ENCODE measurements at regions not wholly inside any gene's neighbourhood (a gene's known extent, or its start where the extent isn't known, plus 50 kb on each side); places are given as distances from the start of the nearest gene placed in this dataset.

DNA sequence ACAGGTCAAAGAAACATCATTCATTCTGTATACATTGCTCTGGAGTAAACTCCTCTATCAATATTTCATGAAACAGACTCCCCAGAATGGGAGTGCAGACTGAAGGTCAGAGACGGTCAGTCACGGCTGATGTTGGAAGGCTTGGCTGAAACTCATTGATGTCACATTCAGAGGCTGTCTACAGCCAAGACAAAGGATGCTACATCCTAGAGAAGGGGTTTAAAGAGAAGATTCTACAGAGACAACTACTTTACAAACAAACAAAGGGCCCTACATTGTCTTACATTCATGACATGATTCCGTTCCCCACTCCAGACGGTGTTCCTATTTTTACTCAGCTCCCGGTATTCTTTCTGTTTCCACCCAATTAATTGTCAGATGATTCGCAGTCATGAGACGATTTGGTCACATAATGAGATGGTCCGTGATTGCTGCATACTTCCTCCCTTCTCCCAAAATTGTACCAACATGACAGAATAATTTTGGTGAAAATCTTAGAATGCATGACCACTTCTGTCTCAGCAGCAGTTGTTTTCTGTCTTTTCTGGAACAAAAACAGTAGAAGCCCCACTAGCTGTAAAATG is 73.8 kb upstream of the VAV3 start:
- no peak for TF ChIP-seq POLR2A (IDR thresholded peaks at IDR 0.05)
- TF ChIP-seq, protein P1, sequence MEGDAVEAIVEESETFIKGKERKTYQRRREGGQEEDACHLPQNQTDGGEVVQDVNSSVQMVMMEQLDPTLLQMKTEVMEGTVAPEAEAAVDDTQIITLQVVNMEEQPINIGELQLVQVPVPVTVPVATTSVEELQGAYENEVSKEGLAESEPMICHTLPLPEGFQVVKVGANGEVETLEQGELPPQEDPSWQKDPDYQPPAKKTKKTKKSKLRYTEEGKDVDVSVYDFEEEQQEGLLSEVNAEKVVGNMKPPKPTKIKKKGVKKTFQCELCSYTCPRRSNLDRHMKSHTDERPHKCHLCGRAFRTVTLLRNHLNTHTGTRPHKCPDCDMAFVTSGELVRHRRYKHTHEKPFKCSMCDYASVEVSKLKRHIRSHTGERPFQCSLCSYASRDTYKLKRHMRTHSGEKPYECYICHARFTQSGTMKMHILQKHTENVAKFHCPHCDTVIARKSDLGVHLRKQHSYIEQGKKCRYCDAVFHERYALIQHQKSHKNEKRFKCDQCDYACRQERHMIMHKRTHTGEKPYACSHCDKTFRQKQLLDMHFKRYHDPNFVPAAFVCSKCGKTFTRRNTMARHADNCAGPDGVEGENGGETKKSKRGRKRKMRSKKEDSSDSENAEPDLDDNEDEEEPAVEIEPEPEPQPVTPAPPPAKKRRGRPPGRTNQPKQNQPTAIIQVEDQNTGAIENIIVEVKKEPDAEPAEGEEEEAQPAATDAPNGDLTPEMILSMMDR (IDR thresholded peaks at IDR 0.05): no peak
- TF ChIP-seq EP300 (IDR thresholded peaks at IDR 0.05; ENCODE audit: low read depth): no peak
- TF ChIP-seq POLR2AphosphoS5 (IDR thresholded peaks at IDR 0.05): no peak
- no peaks in the 10 kb centered on the region for H3K36me3 ChIP-seq
- in situ Hi-C loops (cut with MboI; ENCODE audit: low pct_ligation_motif_present in 1 of 4, low pct_unique_long_range_greater_than_20kb in 1 of 4, low sequenced_read_pairs in 3 of 4): no loop called here
- peaks cover 0 to 3% (median 0%) of the 10 kb centered on the region in 4 donors for H3K4me1 ChIP-seq
- no peak overlapping the region for H3K27ac ChIP-seq
- no peak for DNase-seq
- no peaks in the 10 kb centered on the region for H3K27me3 ChIP-seq
- WGBS, 2 donors (ENCODE audit: low coverage in 1 of 2): 75 to 81% methylated on average over 8 of the region's 8 CpGs
- intact Hi-C loops (cut with DNase I; ENCODE audit: low total_unique reads): no loop called here
- no peaks in the 10 kb centered on the region for H3K9me3 ChIP-seq
- no peak overlapping the region for H3K4me3 ChIP-seq

DNA sequence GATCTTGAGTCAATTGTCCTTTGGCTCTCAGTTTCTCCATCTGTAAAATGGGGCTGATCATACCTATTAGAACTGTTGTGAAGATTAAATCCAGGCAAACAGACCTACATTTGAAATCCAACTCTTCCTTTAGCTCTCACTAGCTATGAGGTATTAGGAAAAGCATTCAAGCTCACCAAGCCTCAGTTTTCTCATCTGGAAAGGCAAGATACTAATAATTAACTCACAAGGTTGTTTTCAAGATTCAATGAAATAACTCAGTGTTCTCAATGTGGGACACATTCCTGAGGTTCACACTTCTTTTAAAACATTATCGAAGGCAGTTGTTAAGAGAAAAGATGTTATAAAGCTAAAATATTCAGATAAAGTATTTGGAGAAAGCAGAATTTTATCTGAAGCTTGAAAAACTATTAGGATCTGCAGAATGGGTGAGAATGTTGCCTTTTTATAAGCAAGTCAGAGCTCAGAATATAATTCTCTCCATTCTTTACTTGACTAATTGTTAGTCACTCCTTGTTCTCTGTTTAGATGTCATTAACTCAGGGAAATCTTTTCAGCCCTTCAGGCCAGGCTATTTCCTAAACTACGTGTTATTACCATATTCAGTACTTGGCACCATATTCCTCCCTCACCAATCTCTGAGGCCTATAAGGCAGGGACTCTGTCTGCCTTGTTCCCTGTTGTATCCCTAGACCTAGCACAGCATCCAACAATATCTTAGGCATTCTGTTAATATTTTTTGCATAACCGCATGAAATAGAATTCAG is 72.0 kb upstream of the VAV3 start:
- in situ Hi-C loops (cut with MboI; ENCODE audit: low pct_ligation_motif_present in 1 of 4, low pct_unique_long_range_greater_than_20kb in 1 of 4, low sequenced_read_pairs in 3 of 4) (no loop called here), intact Hi-C loops (cut with DNase I; ENCODE audit: low total_unique reads) (no loop called here)
- no peak overlapping the region for H3K27ac ChIP-seq
- no peaks in the 10 kb centered on the region for H3K27me3 ChIP-seq
- TF ChIP-seq, protein P1 (IDR thresholded peaks at IDR 0.05): no peak
- TF ChIP-seq POLR2A (IDR thresholded peaks at IDR 0.05): no peak
- TF ChIP-seq POLR2AphosphoS5 (IDR thresholded peaks at IDR 0.05): no peak
- TF ChIP-seq EP300 (IDR thresholded peaks at IDR 0.05; ENCODE audit: low read depth): no peak
- H3K36me3 ChIP-seq: no peaks in the 10 kb centered on the region
- no peak for DNase-seq
- no peak overlapping the region for H3K4me3 ChIP-seq
- 82 to 92% methylated on average over 2 to 3 of the region's 3 CpGs for WGBS, 2 donors (ENCODE audit: low coverage in 1 of 2)
- H3K9me3 ChIP-seq: no peaks in the 10 kb centered on the region
- peaks cover 0 to 3% (median 0%) of the 10 kb centered on the region in 4 donors for H3K4me1 ChIP-seq

GRCh38 chr1:108034396-108034795 is 69.4 kb upstream of the VAV3 start:
- no peak for DNase-seq
- 35 to 44% methylated on average over 1 of the region's 1 CpG for WGBS, 2 donors (ENCODE audit: low coverage in 1 of 2)
- Histone ChIP-seq H3K4me3 (no peak overlapping the region), H3K4me1 (no peaks in the 10 kb centered on the region), H3K36me3 (no peaks in the 10 kb centered on the region), H3K27ac (no peak overlapping the region), H3K9me3 (no peaks in the 10 kb centered on the region), H3K27me3 (no peaks in the 10 kb centered on the region)
- TF ChIP-seq, protein P1 (IDR thresholded peaks at IDR 0.05): no peak
- no peak for TF ChIP-seq EP300 (IDR thresholded peaks at IDR 0.05; ENCODE audit: low read depth)
- TF ChIP-seq POLR2AphosphoS5 (IDR thresholded peaks at IDR 0.05): no peak
- no peak for TF ChIP-seq POLR2A (IDR thresholded peaks at IDR 0.05)
- intact Hi-C loops (cut with DNase I; ENCODE audit: low total_unique reads) (no loop called here), in situ Hi-C loops (cut with MboI; ENCODE audit: low pct_ligation_motif_present in 1 of 4, low pct_unique_long_range_greater_than_20kb in 1 of 4, low sequenced_read_pairs in 3 of 4) (no loop called here)

- H3K4me3 ChIP-seq: no peak overlapping the region
- TF ChIP-seq EP300 (IDR thresholded peaks at IDR 0.05; ENCODE audit: low read depth) (no peak), POLR2AphosphoS5 (IDR thresholded peaks at IDR 0.05) (no peak), POLR2A (IDR thresholded peaks at IDR 0.05) (no peak)
- TF ChIP-seq, protein P1 (IDR thresholded peaks at IDR 0.05): no peak
- no peaks in the 10 kb centered on the region for H3K36me3 ChIP-seq
- H3K27ac ChIP-seq: no peak overlapping the region
- no peaks in the 10 kb centered on the region for H3K27me3 ChIP-seq
- intact Hi-C loops (cut with DNase I; ENCODE audit: low total_unique reads) (no loop called here), in situ Hi-C loops (cut with MboI; ENCODE audit: low pct_ligation_motif_present in 1 of 4, low pct_unique_long_range_greater_than_20kb in 1 of 4, low sequenced_read_pairs in 3 of 4) (no loop called here)
- no peak for DNase-seq
- WGBS, 2 donors (ENCODE audit: low coverage in 1 of 2): 79 to 81% methylated on average over 2 of the region's 2 CpGs
- no peaks in the 10 kb centered on the region for H3K4me1 ChIP-seq
- no peaks in the 10 kb centered on the region for H3K9me3 ChIP-seq
Measured at GRCh38 chr1:108033550-108033951, 68.6 kb upstream of the VAV3 start.

Data from transverse colon (tissue), 4 donors.